Esophagus squamous epithelium (tissue), 5 donors: ENCODE measurements at regions not wholly inside any gene's neighbourhood (a gene's known extent, or its start where the extent isn't known, plus 50 kb on each side); places are given as distances from the start of the nearest gene placed in this dataset.

ENCODE experiments used
- DNase-seq: peaks from one replicate; lab custom pipeline; 2025; lab: John Stamatoyannopoulos, UW
- H3K27ac ChIP-seq, 4 donors: fragments of 200-600 bp; sonication (generic); one replicate each; pipeline ENCODE4 v1.5.1; 2016 to 2019; ENCODE audit warnings: mild to moderate bottlenecking in 1 of 4
- H3K27me3 ChIP-seq, 4 donors: fragments of 200-600 bp; sonication (generic); 1 replicate in 3 of 4; 2 replicates in 1 of 4; pipeline versions ENCODE4 v1.5.1 to v1.6.0; 2017 to 2021; ENCODE audit warnings: antibody characterized with exemption in 1 of 4
- H3K36me3 ChIP-seq, 3 donors: fragments of 200-600 bp; sonication (generic); one replicate each; pipeline ENCODE4 v1.5.1; 2016 to 2019
- H3K4me1 ChIP-seq, 3 donors: fragments of 200-600 bp; sonication (generic); one replicate each; pipeline ENCODE4 v1.5.1; 2017 to 2019
- H3K4me3 ChIP-seq, 4 donors: fragments of 200-600 bp; sonication (generic); 1 replicate in 3 of 4; 2 replicates in 1 of 4; pipeline ENCODE4 v1.5.1; 2016 to 2019; ENCODE audit warnings: mild to moderate bottlenecking in 2 of 4, moderate library complexity in 1 of 4
- H3K9me3 ChIP-seq, 3 donors: fragments of 200-600 bp; sonication (generic); one replicate each; pipeline ENCODE4 v1.5.1; 2016 to 2019
- CTCF ChIP-seq, 6 experiments: fragments of 450-650 bp in 4 of 6; fragments of 200-600 bp in 2 of 6; sonication (generic) in 2 of 6; IDR thresholded peaks; one replicate each; pipeline ENCODE4 v1.5.1; 2016 to 2019; ENCODE audit warnings: antibody characterized with exemption in 6 of 6, mild to moderate bottlenecking in 4 of 6, moderate library complexity in 4 of 6
- POLR2A ChIP-seq, 4 donors: fragments of 450-650 bp; IDR thresholded peaks; one replicate each; pipeline ENCODE4 v1.6.1; 2017; ENCODE audit warnings: antibody characterized with exemption in 4 of 4, mild to moderate bottlenecking in 4 of 4, moderate library complexity in 3 of 4
- WGBS, 2 donors: methylation state at CpG; one replicate each; pipeline ENCODE4 v1.1.5; 2018; 5-methylcytosine and 5-hydroxymethylcytosine counted together
- intact Hi-C: fragments of 100-400 bp; cut with DNase I; formaldehyde crosslinking; loops from one replicate; pipeline ENCODE4 v1.15.0; 2022
- donor health status: DM: yes; HTN: yes; CAD: no.

GRCh38 chr10:111515706-111516105 is 438.9 kb downstream of the ADRA2A start:
- Histone ChIP-seq H3K9me3 (no peaks in the 10 kb centered on the region), H3K27me3 (no peaks in the 10 kb centered on the region), H3K4me3 (no peak overlapping the region), H3K36me3 (no peaks in the 10 kb centered on the region), H3K4me1 (no peaks in the 10 kb centered on the region), H3K27ac (no peak overlapping the region)
- intact Hi-C loops: no loop called here
- TF ChIP-seq POLR2A (IDR thresholded peaks at IDR 0.05) (no peak), CTCF (IDR thresholded peaks at IDR 0.05) (no peak)
- DNase-seq: no peak

GRCh38 chr10:111516144-111516543 is 439.3 kb downstream of the ADRA2A start:
- intact Hi-C loops: no loop called here
- H3K27me3 ChIP-seq: no peaks in the 10 kb centered on the region

DNA sequence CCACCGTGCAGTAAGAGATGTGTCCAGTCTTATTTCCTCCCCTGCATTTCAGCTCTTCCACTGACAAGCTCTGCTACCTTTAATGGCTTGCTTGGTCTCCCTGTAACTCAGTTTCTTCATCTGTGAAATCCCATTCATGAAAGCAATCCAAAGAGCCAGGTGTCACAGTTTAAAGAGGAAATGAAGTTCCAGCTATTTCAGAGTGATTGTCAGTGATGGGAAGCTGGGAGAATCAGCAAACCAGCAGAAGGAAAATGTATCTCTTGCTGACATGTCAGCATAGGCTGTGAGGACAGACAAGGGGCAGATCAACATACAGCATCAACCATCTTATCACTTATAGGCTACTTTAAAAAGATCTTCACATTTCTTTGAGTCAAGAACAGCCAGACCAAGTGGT is 445.3 kb downstream of the ADRA2A start:
- no peaks in the 10 kb centered on the region for H3K9me3 ChIP-seq
- TF ChIP-seq POLR2A (IDR thresholded peaks at IDR 0.05): no peak
- no peak for TF ChIP-seq CTCF (IDR thresholded peaks at IDR 0.05)
- H3K4me1 ChIP-seq: no peaks in the 10 kb centered on the region
- intact Hi-C loops: no loop called here
- H3K36me3 ChIP-seq: no peaks in the 10 kb centered on the region
- no peak overlapping the region for H3K27ac ChIP-seq
- WGBS, 2 donors: 45 to 47% methylated on average over 1 of the region's 1 CpG
- no peaks in the 10 kb centered on the region for H3K27me3 ChIP-seq
- no peak overlapping the region for H3K4me3 ChIP-seq
- no peak for DNase-seq

More at GRCh38 chr10:111516144-111516543, 439.3 kb downstream of the ADRA2A start:
- no peak for DNase-seq
- no peak overlapping the region for H3K27ac ChIP-seq
- H3K4me3 ChIP-seq: no peak overlapping the region
- TF ChIP-seq CTCF (IDR thresholded peaks at IDR 0.05) (no peak), POLR2A (IDR thresholded peaks at IDR 0.05) (no peak)
- no peaks in the 10 kb centered on the region for H3K36me3 ChIP-seq
- no peaks in the 10 kb centered on the region for H3K9me3 ChIP-seq
- no peaks in the 10 kb centered on the region for H3K4me1 ChIP-seq

DNA sequence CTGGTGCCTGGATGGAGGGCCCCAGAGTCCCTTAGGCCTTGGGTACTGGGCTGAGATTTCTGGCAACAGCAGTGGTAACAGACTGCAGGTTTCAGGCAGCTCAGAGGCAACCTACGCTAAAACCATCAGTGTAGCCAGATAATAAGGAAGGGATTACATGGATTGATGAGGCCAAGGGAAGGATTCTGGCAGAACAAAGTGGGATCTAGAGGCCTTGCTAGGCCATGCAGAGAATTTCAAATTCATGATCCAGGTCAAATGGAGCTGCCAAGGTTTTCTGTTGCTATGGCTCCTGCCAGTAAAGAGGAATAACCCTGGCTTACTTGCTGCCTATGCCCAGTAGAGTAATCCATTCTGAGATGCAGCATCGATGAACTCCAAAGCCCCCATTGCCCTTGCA is 445.7 kb downstream of the ADRA2A start:
- DNase-seq: no peak
- Histone ChIP-seq H3K4me3 (no peak overlapping the region), H3K27me3 (no peaks in the 10 kb centered on the region), H3K27ac (no peak overlapping the region), H3K9me3 (no peaks in the 10 kb centered on the region), H3K4me1 (no peaks in the 10 kb centered on the region), H3K36me3 (no peaks in the 10 kb centered on the region)
- intact Hi-C loops: no loop called here
- no peak for TF ChIP-seq CTCF (IDR thresholded peaks at IDR 0.05)
- no peak for TF ChIP-seq POLR2A (IDR thresholded peaks at IDR 0.05)
- 65 to 69% methylated on average over 2 of the region's 2 CpGs for WGBS, 2 donors

DNA sequence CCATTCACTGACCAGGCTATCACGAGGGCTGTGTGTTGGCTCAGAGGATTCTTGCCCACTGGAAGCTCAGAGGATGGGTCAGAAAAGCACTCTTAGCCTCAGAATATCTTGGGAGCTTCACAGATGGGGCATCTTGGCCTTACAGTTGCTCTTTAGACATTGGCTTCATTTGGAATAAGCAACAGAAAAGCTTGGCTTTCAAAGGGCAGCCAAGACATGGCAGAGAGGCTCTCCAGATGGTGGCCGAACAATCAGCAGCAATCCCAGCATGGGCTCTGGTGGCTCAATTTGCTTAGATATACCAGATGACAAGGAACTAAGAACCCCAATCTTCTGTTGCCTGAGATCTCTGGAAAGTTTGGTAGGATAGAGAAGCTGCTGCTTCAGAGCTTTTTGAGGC is 446.2 kb downstream of the ADRA2A start:
- intact Hi-C loops: no loop called here
- Histone ChIP-seq H3K4me3 (no peak overlapping the region), H3K4me1 (no peaks in the 10 kb centered on the region), H3K9me3 (no peaks in the 10 kb centered on the region), H3K27ac (no peak overlapping the region), H3K36me3 (no peaks in the 10 kb centered on the region), H3K27me3 (no peaks in the 10 kb centered on the region)
- TF ChIP-seq POLR2A (IDR thresholded peaks at IDR 0.05) (no peak), CTCF (IDR thresholded peaks at IDR 0.05) (no peak)
- no peak for DNase-seq
- 60 to 80% methylated on average over 1 to 2 of the region's 2 CpGs for WGBS, 2 donors
